GM18507 (cell line): ENCODE measurements at regions not wholly inside any gene's neighbourhood (a gene's known extent, or its start where the extent isn't known, plus 50 kb on each side); places are given as distances from the start of the nearest gene placed in this dataset.

ENCODE experiments used
- DNase-seq: peaks from one replicate; pipeline ENCODE4 v3.0.0; 2011; ENCODE audit warnings: low read depth; ENCODE audit not compliant: insufficient read length; ENCODE audit errors: extremely low spot score
- FAIRE-seq: peaks from 2 replicates; lab custom pipeline; 2011; peaks lifted over from hg19 to GRCh38; lab: Jason Lieb, UNC

- FAIRE-seq (peak; percentile 81), DNase-seq (no peak)
Measured at GRCh38 chr2:133952420-133952819, 301.5 kb upstream of the MGAT5 start.

- FAIRE-seq (no peak), DNase-seq (no peak)
Measured at GRCh38 chr2:133952896-133953295, 301.0 kb upstream of the MGAT5 start.

GRCh38 chr2:133953524-133953923 lies 300.3 kb upstream of the MGAT5 start:
- FAIRE-seq (peak; percentile 83), DNase-seq (peak; percentile 14)

- FAIRE-seq (no peak), DNase-seq (no peak)
Measured at GRCh38 chr2:133954636-133955035, 299.2 kb upstream of the MGAT5 start.

- no peak for DNase-seq
Measured at GRCh38 chr2:133955169-133955568, 298.7 kb upstream of the MGAT5 start.

GRCh38 chr2:133956434-133956935 lies 297.4 kb upstream of the MGAT5 start:
- no peak for FAIRE-seq
- no peak for DNase-seq

More at GRCh38 chr2:133955169-133955568, 298.7 kb upstream of the MGAT5 start:
- no peak for FAIRE-seq

GRCh38 chr2:133957724-133958480 lies 296.0 kb upstream of the MGAT5 start:
- no peak for FAIRE-seq
- DNase-seq = no peak

- DNase-seq = no peak
- no peak for FAIRE-seq
Measured at GRCh38 chr2:133959066-133959465, 294.8 kb upstream of the MGAT5 start.

GRCh38 chr2:133966720-133967304 lies 287.1 kb upstream of the MGAT5 start:
- no peak for FAIRE-seq
- DNase-seq = no peak

GRCh38 chr2:133967326-133967725 lies 286.5 kb upstream of the MGAT5 start:
- no peak for DNase-seq
- FAIRE-seq = no peak

GRCh38 chr2:133968446-133968845 lies 285.4 kb upstream of the MGAT5 start:
- DNase-seq (no peak), FAIRE-seq (no peak)

- DNase-seq = no peak
- FAIRE-seq = no peak
Measured at GRCh38 chr2:133970641-133971040, 283.2 kb upstream of the MGAT5 start.

- DNase-seq = no peak
- FAIRE-seq = no peak
Measured at GRCh38 chr2:133972297-133972696, 281.6 kb upstream of the MGAT5 start.

GRCh38 chr2:133972786-133973185 lies 281.1 kb upstream of the MGAT5 start:
- no peak for FAIRE-seq
- no peak for DNase-seq

- DNase-seq (no peak), FAIRE-seq (no peak)
Measured at GRCh38 chr2:133974353-133974752, 279.5 kb upstream of the MGAT5 start.

- DNase-seq (no peak), FAIRE-seq (no peak)
Measured at GRCh38 chr2:133975135-133975534, 278.7 kb upstream of the MGAT5 start.

GRCh38 chr2:133975676-133976428 lies 278.0 kb upstream of the MGAT5 start:
- no peak for FAIRE-seq

GRCh38 chr2:133976659-133977058 lies 277.2 kb upstream of the MGAT5 start:
- DNase-seq (no peak), FAIRE-seq (no peak)

More at GRCh38 chr2:133975676-133976428, 278.0 kb upstream of the MGAT5 start:
- DNase-seq = no peak

- FAIRE-seq (no peak), DNase-seq (no peak)
Measured at GRCh38 chr2:133977405-133977804, 276.5 kb upstream of the MGAT5 start.

GRCh38 chr2:133982256-133982655 lies 271.6 kb upstream of the MGAT5 start:
- DNase-seq = no peak
- no peak for FAIRE-seq
